ENCODE measurements at regions not wholly inside any gene's neighbourhood (a gene's known extent, or its start where the extent isn't known, plus 50 kb on each side); places are given as distances from the start of the nearest gene placed in this dataset.

GRCh38 chrX:131843987-131844386, 179.1 kb upstream of the STK26 start:
- TF ChIP-seq POLR2A (IDR thresholded peaks at IDR 0.05; ENCODE audit: borderline replicate concordance, extremely low read depth, insufficient read depth, insufficient read length) (no peak), CTCF (IDR thresholded peaks at IDR 0.05 in 2 of 3, conservative IDR thresholded peaks at IDR 0.05 in 1 of 3; ENCODE audit: borderline replicate concordance in 1 of 3, insufficient read depth in 1 of 3, low read depth in 2 of 3, low read length in 2 of 3) (no peak), EZH2phosphoT487 (IDR thresholded peaks at IDR 0.05; ENCODE audit: borderline replicate concordance) (no peak), POLR2AphosphoS5 (IDR thresholded peaks at IDR 0.05; ENCODE audit: low read depth, low read length) (no peak), JUND (IDR thresholded peaks at IDR 0.05) (no peak)
